A549 (cell line): ENCODE measurements at regions not wholly inside any gene's neighbourhood (a gene's known extent, or its start where the extent isn't known, plus 50 kb on each side); places are given as distances from the start of the nearest gene placed in this dataset.

Experiments
- CHD2 ChIP-seq: fragments of 150-350 bp; IDR thresholded peaks from 2 replicates; pipeline ENCODE4 v1.6.1; 2014; ENCODE audit warnings: low read length; ENCODE audit not compliant: partially characterized antibody
- CTCF ChIP-seq: fragments of >200 bp; sonication (Bioruptor Twin); formaldehyde crosslinking; IDR thresholded peaks from 3 replicates; pipeline ENCODE4 v1.5.1; 2016
- EP300 ChIP-seq, 2 experiments: fragments of >200 bp; sonication (Bioruptor Twin); formaldehyde crosslinking; IDR thresholded peaks; 2 replicates in 1 of 2; 3 replicates in 1 of 2; pipeline ENCODE4 v1.6.1; 2016 to 2017
- JUNB ChIP-seq: fragments of >200 bp; sonication (Bioruptor Twin); formaldehyde crosslinking; IDR thresholded peaks from 2 replicates; pipeline ENCODE4 v1.6.1; 2016
- NFE2L2 ChIP-seq: fragments of 150-350 bp; conservative IDR thresholded peaks from 2 replicates; pipeline ENCODE4 v1.6.1; 2014; ENCODE audit warnings: low read length
- POLR2A ChIP-seq: IDR thresholded peaks from 2 replicates; pipeline ENCODE4 v1.6.1; 2012; ENCODE audit warnings: mild to moderate bottlenecking, low read length
- TP53 ChIP-seq: fragments of 250-450 bp; sonication (Bioruptor Pico); IDR thresholded peaks from 2 replicates; pipeline ENCODE4 v1.5.0; 2021; ENCODE audit warnings: mild to moderate bottlenecking, moderate library complexity

DNA sequence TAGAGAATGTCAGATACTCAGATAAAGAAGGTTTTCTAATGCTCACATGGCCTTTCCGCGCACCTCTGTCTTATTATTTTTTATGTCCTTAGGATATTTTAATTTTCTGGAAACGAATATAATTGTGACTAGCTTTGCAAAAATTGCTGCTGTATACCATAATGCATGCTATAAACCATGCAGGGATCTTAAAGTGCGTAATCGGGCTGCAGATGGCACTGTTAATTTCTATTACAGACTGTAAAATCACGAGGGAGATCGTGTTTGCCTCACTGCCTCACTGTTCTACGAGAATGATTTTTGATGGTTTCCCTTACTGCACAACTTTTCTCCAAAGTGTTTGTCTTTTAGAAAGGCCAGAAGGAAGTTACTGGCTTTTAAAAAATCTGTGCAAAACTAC, 356.1 kb downstream of the TUSC1 start:
- TF ChIP-seq POLR2A = no peak
- no peak for TF ChIP-seq CTCF
- TF ChIP-seq EP300 (IDR thresholded peaks at IDR 0.05) = no peak
- TF ChIP-seq NFE2L2 = no peak
- no peak for TF ChIP-seq CHD2
- no peak for TF ChIP-seq TP53 (CRISPR knock-in tag)
- no peak for TF ChIP-seq JUNB
